EL (cell line): ENCODE measurements at regions not wholly inside any gene's neighbourhood (a gene's known extent, or its start where the extent isn't known, plus 50 kb on each side); places are given as distances from the start of the nearest gene placed in this dataset.

Source experiments
- DNase-seq: peaks from one replicate; pipeline ENCODE4 v3.0.0-alpha.2; 2016

- DNase-seq, result peak; percentile 0
Observed at GRCh38 chr2:41610501-41611190, 437.2 kb upstream of the PKDCC start.

GRCh38 chr2:41618754-41619153 lies 429.1 kb upstream of the PKDCC start:
- DNase-seq, result no peak

- no peak for DNase-seq
Observed at GRCh38 chr2:41621095-41621494, 426.7 kb upstream of the PKDCC start.

GRCh38 chr2:41621563-41621962 lies 426.3 kb upstream of the PKDCC start:
- DNase-seq, result no peak

DNA sequence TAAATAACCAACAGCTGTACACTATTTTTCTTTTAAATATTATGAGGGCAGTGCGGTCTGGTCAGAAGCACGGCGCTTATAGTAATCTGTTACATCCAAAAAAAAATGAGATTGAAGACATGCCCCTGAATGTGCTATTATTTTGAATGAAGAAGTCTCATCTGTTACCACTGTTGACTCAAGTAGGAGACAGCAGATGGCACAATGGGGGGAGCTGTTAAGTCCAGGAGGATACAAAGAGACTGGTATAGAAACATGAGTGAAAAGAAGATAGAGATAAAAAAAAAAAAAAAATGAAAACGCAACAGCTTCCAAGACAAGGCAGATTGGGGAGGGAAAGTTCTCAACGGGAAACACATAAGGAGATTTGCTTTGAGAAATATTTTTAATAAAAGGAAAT lies 425.5 kb upstream of the PKDCC start:
- DNase-seq, result no peak

DNA sequence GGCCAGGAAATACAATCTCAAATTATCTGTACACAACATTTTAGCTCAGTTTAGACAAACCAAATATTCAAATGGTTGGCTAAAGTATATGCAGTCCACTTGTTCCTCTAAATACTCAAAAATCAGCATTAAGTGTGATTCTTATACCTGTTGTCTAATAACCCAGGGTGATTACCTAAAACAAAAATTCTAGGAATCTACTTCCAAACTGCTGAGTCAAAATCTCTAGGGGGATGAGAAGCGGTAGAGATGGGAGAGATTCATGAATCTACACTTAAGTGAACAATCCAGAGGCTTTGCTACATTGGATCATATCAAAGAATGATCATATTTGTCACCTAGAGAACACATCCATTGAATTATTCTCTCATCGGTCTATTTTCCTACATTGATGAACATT lies 420.9 kb upstream of the PKDCC start:
- DNase-seq, result no peak

- no peak for DNase-seq
Observed at GRCh38 chr2:41634686-41635085, 413.1 kb upstream of the PKDCC start.

DNA sequence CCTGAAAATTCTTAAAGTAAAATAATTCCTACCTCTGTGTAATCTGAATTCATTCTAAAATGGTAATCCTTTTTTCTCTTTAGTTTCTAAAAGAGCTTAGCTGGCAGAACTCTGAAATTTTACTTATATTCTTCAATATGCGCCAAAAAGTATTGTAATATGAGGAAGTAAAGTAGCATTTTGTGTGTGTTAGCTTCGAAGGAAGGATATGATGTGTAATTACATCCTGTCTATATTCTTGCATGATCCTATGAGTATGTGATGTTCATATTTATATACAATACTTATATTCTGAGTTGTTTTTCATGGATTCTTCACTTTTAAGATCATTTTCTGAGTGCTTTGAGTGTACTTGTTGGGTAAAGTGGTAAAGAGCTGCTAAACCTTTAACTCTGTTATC lies 402.9 kb upstream of the PKDCC start:
- no peak for DNase-seq

GRCh38 chr2:41647468-41648050 lies 400.3 kb upstream of the PKDCC start:
- DNase-seq, result no peak

DNA sequence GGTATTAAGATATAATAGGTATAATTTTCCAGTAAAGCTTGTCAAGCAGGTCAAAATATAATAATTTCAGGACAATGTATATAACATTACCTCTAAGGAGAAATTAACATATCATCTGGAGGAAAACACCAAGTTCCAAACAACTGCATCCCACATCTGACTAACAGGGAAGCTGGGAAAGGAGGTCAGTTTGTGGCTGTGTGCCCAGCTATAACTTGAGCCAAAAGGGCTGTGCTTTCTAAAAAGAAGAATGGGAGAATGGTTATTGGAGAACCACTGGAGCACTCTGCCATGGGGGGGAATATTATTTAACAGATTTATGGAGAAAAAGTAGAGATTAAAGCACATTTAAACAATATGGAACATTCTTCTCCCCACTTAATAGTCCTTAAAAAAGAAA lies 390.6 kb upstream of the PKDCC start:
- no peak for DNase-seq

- no peak for DNase-seq
Observed at GRCh38 chr2:41659758-41660157, 388.1 kb upstream of the PKDCC start.

DNA sequence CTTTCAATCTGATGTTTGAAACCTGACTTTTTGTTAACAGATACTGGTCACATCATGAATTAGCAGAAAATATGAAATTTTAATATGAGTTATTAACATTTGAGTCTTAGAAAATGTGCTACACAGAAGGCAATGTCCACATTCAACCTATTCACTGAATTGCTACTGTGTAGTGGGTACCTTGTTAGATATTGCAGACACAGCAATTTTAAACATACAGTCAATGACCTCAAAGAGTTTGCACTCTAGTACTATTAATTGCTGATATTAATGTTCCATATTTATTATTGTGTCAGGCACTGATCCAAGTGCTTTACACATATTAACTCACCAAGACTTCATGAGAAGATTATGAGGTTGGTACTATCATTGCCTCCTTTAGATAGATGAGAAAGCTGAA lies 385.4 kb upstream of the PKDCC start:
- DNase-seq, result no peak

- no peak for DNase-seq
Observed at GRCh38 chr2:41663056-41663455, 384.8 kb upstream of the PKDCC start.

DNA sequence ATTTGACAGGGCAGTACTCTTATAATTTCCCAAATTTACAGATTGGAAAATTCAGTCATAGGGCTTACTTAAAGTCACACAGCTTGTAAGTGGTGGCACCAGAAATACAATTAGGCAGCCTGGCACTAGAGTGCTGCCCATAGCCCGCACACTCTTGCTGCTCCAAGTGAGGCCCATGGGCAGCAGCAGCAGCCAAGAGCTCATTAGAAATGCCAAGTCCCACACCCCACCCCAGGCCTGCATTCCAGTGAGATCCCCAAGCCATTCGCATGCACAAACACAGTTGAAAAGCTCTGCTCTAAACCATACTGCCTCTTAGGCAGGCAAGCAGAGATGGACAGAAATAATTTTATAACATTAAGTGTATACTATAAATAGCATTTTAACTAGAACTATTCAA lies 379.3 kb upstream of the PKDCC start:
- no peak for DNase-seq

- DNase-seq, result no peak
Observed at GRCh38 chr2:41678639-41679038, 369.2 kb upstream of the PKDCC start.

GRCh38 chr2:41686156-41686555 lies 361.7 kb upstream of the PKDCC start:
- no peak for DNase-seq

DNA sequence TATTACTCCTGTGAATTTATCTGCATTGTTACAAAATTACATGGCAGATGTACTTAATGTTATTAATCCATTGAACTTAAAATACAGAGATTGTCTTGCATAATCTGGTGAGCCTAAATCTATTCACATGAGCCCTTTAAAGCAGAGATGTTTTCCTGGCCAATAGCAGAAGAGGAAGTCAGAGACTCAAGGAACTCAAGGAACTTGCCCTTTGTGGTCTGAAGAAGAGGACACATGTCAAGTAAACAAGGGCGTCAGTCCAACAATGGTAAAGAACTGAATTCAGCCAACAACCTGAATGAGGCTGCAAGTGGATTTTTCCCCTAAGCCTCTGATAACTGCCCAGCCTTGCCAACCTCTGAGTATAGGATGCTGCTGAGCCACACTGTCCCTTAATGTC lies 356.3 kb upstream of the PKDCC start:
- no peak for DNase-seq

DNA sequence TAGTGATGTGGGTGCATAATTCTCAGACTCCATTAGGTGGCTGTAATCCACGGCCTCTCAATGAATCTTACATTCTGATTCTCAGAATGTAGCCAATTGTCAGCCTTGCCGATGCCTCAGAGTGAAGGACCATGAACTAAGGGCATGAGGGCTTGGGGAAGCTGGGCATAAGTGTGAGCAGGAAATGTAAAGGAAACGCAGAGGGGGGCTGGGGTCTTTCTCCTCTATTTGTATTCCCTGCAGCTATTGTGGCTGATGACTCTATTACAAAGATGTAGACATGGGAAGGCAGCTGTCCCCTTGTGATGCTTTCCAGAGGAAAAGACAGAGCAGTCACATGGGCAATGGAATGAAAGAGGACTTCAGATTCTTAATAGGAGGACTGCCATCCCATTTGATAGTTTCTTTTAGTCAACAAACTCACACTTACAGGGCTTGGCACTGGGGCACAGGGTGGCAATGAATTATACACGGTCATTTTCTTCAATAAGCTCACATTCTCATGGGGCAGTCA lies 353.2 kb upstream of the PKDCC start:
- DNase-seq, result no peak

- DNase-seq, result no peak
Observed at GRCh38 chr2:41695198-41696113, 352.4 kb upstream of the PKDCC start.

GRCh38 chr2:41697389-41697788 lies 350.4 kb upstream of the PKDCC start:
- DNase-seq, result no peak

- DNase-seq, result no peak
Observed at GRCh38 chr2:41698678-41699422, 349.0 kb upstream of the PKDCC start.

GRCh38 chr2:41701231-41701630 lies 346.6 kb upstream of the PKDCC start:
- DNase-seq, result no peak

DNA sequence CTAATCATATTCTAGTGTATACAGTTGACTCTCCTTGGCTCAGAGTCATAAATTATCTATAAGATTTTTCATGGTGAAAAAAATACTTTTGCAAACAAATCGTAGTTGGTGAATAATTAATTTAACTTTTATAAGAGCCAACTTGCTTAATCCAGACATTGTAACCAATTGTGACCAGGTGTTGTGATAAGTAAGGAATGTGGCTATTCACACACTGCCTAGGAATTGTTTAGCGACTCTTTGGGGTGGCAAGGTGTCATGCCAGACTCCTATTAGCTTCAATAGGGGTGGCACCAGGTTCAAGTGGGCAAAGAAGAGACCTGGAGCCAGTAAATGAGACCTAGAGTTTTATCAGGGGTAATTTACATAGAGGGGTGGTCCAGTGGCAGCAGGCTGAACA lies 344.7 kb upstream of the PKDCC start:
- no peak for DNase-seq
